HG02870 (cell line): ENCODE measurements at regions not wholly inside any gene's neighbourhood (a gene's known extent, or its start where the extent isn't known, plus 50 kb on each side); places are given as distances from the start of the nearest gene placed in this dataset.

Source experiments
- ATAC-seq: cut with Tn5 transposase; IDR thresholded peaks from one replicate; pipeline ENCODE4 v1.9.1; 2021; ENCODE audit warnings: mild to moderate bottlenecking, moderate library complexity; ENCODE audit not compliant: unreplicated experiment

DNA sequence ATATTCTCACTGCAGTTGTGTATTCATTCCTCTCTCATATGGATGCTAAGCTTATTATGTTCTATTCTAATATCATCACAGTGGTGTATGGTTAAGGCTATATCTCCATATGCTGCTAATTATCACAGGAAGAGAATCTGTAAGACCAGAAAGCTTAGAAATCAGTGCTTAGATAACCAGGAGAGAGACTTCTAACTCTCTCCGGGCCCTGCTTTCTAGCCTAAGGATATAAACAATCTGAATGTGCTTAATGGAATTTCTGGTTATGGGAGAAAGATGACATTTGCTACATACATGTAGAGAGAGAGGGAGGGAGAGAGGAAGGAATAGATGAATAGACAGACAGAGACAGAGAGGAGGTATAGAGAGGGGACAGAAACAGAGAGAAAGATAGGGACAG lies 1231.3 kb downstream of the EPHA7 start:
- no peak for ATAC-seq

DNA sequence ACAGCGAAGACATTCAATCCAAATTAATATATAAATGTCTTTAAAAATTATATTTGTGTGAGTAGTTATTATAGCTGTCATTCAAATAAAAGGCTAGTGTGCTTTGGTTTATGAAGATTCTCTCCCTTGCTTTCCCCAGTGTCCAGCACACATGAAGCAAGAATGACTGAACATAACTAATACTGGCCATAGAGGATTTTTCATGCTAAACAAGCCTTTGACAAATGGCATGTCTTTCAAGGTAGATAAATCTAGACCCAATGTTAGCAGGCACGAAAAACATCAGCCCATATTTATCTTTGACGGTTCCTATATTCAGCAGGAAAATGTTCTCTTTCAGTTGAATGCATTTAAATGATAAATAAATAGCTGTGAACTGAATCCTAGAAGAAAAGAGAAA lies 1234.4 kb downstream of the EPHA7 start:
- no peak for ATAC-seq

DNA sequence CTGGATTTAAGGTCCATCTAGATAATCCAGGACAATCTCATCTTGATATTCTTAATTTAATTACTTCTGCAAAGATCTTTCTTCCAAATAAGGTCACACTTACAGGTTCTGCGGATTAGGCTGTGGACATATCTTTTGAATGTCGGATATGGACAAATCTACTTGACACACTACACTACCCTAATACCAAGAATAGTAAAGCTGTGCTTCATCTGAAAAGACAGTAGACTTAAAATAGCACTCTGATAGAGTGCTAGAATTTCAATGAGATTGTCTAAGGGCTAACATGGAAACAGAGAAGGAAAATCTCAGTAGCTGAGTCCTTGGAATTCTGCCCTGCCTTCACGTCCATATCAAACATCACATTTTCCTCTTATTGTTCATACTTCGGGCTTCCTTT lies 1238.0 kb downstream of the EPHA7 start:
- no peak for ATAC-seq

DNA sequence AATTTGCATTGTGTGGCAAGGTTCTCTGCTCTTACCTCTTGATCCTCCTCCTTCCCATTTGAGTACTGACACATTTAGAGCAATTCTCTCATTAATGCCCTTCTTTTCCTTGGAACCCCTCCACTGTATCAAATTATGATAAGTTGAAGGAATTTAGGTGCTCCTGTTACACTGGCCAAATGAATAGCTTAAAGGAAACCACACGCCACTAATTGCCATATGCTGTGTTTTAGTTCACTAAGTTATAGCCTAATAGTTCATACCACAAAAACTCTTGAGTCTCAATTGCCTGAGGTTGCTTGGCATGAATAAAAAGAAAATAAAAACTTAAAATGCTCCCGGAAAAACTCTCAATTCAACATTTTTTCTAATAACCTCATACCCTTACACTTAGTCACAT lies 1239.3 kb downstream of the EPHA7 start:
- no peak for ATAC-seq

DNA sequence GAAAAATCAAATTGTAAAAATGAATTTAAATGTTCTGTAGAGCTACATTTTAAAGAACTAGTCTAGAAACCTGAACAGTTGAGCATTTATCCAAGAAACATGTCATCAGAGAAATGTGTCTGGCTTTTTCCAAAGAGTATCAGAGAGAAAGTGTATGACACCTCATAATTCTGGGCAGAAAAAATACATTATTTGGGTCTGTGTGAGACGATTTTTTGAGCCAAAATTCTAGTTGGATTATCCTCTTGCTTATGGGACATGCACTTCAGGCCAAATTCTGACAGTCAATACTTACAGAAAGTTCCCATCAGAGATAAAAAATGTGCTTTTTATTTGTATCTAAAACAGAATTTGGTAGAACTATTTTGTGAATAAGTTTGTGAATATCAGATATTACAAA lies 1242.7 kb downstream of the EPHA7 start:
- ATAC-seq, result no peak

DNA sequence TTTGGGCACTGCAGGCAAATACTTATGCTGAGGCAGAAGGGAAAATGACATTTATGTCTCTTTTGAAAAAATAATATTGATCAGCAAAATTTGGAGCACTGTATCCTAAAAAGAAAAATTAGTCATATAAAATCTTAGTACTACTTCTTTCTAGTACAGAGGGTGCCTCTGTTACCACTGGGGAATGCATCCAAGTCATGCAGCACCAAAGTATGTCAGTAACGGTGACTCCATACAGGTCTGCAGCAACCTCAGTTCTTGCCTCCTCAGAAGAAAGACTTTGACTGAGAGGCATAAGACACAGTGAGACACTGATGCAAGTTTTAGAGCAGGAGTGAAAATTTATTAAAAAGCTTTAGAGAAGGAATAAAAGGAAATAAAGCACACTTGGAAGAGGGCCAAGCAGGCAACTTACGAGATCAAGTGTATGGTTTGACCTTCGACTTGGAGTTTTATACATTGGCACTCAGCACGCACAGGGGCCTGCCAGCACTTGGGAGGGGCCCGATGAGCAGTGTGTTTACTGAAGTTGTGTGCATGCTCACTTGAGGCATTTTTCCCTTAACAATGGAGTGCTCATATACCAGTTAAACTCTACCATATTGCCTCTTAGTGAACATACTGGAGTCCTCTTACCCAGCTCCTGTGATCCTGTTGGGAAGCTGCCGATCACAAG lies 1244.8 kb downstream of the EPHA7 start:
- ATAC-seq, result no peak

DNA sequence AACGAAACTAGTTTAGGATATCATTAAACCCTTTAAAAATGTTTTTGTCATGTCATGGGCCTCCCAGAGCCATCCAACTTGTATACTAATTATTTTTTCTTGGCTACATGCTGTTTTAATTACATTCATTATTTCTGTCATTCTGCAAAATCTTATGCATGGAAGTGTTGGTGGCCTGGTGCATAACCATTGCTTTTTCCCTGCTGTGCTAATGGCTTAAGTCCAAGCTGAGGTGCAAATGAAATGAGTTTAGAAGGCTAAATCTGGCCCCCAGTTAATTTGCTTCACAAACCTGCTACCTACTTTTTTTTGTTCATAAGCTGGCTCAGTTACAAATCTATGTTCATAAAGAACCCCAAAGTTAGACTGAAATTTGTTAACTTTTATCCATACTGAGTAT lies 1249.9 kb downstream of the EPHA7 start:
- no peak for ATAC-seq

DNA sequence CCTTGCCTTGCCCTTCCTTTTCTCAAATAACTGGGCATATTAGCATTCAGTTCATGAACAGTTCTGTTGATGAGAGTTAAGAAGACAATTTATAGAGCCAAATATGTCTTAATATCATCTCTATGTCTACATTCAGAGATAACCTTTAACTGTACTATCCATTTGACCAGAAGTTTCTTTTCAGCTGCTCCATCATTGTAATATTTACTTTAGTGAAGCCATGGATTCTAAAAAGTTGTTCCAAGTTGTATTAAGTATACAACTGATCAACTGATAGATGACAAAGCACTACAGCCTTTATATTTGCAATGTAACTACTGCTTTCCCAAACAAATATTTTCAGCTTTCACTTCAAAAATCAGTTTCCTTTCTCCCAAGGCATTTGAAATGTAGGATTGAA lies 1252.7 kb downstream of the EPHA7 start:
- no peak for ATAC-seq

DNA sequence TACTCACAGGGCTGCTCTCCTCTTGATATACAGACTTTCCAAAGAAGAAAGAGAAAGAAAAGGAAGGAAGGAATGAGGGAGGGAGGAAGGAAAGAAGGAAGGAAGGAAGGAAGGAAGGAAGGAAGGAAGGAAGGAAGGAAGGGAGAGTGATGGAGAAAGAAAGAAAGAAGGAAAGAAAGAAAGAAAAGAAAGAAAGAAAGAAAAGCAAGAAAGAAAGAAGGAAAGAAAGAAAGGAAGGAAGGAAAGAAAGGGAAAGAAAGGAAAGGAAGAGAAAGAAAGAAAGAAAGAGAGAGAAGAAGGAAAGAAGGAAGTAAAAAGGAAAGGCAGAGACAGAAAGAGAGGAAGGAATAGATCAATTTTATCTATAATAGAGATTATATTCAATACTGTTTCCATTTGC lies 1257.4 kb downstream of the EPHA7 start:
- ATAC-seq, result no peak

DNA sequence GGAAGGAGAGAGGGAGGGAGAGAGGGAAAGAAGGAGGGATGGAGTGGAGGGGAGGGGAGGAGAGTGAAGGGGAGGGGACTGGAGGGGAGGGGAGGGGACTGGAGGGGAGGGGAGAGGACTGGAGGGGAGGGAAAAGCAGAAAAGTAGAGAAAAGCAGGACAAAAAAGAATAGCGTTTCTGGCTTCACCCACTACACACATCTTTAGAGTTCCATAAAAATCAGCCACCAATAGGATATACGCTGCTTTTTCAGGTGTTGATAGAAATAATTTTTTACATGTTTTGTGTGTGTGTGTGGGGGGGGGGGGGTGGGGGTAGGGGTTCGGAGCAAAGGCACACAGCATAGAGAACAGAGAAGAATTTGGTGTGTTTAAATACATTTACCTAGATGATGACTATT lies 1259.1 kb downstream of the EPHA7 start:
- no peak for ATAC-seq

DNA sequence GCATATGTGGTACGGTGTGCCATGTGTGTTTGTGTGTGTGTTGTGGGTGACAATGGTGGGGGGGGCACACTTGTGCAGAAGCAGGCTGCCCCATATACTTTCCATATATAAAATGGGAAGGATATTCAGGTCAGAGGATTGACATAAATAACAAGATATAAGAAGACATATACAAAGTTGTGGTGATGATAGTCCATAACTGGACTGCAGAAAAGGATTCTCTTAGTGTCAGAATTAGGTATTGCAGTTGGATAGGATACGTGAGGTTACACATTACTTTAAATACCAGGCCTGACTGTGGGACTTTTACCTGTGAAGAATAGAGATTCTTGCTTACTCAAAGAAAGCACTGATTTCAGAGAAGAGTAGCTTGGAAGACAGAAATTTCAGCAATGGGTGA lies 1260.3 kb downstream of the EPHA7 start:
- no peak for ATAC-seq

DNA sequence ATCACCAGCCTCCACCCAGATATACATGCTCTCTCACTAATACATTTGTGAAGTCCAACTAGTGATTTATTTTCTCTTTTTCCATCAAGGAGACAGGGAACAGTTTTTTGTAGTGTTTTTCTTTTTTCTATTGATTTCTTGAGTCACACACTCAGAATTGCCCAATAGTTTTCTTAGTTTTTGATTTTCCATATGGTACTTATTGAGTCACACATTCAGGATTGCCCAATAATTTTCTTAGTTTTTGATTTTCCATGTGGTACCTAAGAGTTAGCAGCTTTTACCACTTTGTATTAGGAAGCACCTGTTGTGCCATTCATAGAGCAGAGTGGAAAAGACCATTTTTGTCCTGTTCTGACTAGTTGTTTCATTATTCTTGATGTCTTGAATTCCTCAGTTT lies 1268.8 kb downstream of the EPHA7 start:
- no peak for ATAC-seq

DNA sequence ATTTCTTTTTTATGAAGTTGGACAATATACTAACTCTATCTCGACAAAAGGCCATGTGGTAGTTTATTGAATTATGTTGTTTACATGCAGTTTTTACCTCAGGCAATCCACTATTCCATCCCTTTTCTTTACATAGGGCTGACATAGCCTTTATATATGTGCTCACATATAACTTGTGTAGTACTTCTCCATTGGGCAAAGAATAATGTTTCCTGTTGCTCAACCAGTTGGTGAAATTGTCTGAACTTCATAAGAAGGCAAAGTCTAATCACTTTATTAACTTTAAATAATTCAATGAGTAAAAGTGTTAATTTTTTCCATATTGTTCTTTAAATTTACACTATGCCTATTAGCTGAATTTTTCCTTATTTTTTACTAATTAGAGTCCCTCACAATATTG lies 1272.1 kb downstream of the EPHA7 start:
- ATAC-seq, result no peak

DNA sequence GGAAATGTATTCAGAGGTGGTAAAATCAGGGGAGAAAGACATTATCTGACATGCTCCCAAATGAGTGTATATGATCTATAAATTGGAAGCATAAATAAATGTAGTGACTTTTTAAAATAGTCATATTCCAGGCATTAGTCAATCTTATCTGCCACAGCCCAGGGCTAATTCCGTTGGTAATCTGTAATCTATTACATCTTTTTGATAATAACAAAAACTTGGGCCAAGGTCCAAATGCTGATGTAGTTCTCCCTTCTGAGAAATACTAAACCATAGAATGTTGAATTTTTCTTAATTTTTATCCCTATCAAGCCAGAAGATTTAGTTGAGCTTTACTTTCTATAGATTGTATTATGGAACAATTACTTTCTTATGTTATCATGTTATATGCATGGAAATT lies 1279.8 kb downstream of the EPHA7 start:
- no peak for ATAC-seq

DNA sequence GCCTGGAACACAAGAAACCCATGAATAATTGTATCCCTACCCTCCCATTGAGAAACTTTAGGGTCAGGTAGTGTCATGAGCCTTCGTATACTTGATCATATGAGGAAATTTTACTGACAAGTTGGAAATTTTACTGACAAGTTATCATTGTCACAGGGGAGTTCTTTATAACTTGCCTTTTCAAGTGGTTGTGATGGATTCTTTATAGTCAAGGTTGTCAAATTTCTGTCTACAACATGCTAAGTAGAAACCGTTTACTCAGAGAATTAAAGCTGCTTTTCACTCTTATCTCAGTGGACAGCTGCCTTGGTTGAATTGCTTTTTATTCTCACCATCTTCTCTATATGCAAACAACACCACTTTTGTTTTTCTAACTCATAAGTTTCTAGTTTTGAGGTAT lies 1286.4 kb downstream of the EPHA7 start:
- no peak for ATAC-seq

DNA sequence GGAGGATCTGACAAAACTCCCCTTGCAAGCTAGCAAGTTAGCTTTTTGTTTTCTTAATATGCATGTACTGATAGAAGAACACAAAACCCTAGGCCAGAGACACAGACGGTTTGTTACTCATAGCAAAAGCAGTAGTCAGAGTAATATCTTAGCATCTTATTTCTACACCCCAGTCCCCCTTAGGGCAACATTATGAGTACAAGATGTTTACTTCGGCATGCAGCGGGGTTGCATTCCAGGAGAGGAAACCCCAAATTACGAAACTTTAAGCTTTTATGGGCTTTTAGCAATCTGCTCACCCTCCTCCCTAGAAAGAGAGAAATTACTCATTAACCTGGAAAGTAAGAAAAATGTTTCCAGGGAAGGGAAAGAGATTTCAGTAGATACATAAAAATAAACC lies 1286.9 kb downstream of the EPHA7 start:
- no peak for ATAC-seq

DNA sequence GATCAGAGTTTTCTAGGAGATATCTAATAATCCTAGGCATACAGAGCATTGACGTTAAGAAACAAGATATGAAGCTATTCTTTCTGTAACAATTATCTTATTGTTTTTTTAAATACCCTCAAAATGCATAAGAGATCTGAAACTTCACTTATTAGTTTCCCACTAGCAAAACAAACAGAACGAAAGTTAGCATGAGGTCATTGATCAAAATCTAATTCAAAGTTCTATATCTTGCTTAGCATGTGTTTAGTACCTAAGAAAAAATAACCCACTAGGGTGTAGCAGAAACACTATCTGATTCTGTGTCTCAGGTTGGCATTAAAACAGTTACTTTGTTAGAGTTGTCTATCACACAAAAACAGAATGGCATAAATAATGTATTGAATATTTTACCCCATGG lies 1288.4 kb downstream of the EPHA7 start:
- ATAC-seq, result no peak

DNA sequence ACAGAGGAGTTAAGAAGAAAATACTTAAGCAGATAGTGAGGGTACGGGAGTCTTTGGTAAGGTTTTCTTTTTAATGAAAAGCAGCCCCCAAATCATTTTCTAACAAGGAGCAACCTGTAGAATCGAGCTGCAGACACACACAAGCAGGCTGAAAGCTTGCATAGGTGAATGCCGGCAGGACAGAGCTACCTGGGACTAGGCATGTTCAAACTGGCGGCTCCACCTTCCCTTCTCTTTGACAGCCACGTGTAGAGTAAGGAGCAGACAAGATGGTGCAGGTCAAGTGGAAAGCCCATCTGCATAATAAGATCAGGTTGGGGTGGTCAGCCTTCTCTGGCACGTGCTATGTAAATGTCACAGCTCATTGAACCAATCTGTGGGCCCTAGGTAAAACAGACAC lies 1292.4 kb downstream of the EPHA7 start:
- ATAC-seq, result no peak

DNA sequence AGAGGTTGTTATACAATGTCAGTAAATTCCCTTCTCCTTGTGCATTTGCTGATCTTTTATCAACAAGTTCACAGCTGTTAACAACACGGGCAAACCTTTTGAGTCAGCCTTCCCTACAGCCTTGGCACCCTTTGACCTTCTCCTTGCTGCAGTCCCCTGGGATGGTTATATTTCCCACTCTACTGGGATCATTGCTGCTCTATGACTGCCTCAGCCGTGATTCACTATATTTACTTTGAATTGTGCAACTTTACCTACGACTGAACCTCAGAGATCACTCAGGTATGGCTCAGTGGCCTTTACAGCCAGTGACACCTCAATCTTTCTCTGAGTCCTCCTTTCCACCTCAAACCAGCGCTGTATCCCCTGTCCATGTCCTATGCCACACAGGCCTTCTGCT lies 1293.3 kb downstream of the EPHA7 start:
- no peak for ATAC-seq

DNA sequence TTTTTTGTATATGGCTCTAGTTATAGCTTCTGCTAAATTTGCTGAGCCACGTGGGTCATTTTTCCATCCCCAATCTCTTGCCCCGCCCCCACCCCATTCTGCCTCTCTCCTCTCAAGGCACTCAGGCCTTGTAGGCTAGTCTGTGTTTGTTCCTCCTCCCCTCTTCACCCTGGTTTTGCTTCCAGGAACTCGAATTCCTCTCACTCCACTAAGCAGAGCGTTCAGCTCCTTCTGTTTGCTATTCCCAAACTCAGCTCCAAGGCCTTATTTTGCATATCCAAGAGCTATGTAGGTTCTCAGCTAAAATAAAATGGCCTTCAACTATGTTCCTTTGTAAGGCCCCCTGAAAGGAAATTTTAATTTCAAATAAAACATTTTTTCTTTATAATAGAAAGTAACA lies 1293.7 kb downstream of the EPHA7 start:
- ATAC-seq, result no peak

DNA sequence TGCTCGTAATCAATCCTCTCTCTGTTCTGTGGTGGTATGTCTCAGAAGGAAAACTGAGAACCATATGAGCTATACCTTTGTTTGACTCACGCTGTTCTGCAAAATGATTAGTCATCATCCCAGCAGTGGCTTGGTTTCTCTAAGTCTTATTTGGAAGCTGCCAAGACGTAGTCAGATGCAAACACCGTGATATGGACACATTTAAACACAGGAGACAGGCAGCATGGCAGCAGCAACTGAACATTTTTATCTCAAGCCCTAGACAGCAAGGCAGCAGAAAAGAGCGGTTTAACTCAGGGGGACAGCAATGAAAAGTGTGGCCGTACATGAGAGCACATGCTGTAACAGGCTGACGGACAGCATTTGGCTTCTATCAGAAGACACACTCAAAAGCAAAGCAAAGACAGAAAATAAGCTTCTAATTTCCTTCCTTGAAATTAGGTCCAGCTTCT lies 1295.1 kb downstream of the EPHA7 start:
- no peak for ATAC-seq

DNA sequence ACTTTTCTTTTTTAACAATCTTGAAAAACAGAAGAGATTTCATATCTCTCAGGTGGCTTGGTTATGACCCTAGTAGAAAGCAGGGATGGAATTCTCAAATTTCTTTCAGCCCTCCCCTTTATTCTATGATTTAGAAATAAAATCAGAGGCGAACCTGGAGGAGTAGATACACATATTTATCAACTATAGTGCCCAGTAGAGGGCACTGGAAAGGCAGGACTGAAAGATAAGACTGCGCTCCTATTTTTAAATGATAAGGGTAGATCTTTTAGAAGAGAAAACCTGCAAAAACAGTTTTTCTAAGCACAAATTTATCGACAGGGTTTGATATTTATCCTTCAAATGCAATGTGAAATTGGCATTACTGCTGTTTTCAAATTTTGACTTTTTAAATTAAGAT lies 1296.6 kb downstream of the EPHA7 start:
- no peak for ATAC-seq

DNA sequence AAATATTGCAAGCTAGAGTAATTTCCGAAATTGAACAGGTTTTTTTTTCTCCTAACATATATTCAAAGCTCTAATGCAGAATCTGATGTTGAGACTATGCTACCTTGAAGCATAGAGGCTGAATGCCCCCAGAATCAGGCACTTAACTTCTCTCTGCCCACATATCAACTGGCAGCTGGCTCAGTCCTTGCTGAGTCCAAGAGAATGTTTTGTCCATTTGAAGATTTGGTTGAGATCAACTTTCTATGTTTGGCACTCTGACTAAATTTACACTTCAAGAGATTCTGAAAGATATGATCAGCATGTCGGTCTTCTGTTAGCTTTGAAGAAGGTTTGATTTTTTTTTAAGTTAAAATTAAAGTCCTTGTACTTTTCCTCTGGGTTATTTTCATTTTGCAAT lies 1298.1 kb downstream of the EPHA7 start:
- no peak for ATAC-seq

DNA sequence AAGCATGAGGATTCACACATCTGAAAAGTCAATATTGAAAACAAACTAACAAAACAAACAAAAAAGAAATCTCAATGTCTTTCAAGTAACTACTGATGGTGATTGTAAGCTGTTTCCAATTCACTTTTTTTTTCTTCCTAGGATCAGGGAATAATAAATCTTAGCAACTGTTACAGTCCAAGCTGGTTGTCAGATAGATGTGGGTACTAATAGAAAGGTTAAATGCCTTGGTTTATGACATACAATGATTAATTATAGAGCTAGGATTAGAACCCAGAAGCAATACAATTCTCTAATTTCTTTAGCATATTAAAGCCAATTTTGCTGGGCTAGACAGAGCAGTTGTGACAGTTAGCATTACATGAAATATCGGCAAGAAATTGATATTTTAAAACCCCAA lies 1301.6 kb downstream of the EPHA7 start:
- ATAC-seq, result no peak
